IMR-90 (cell line): ENCODE measurements at regions not wholly inside any gene's neighbourhood (a gene's known extent, or its start where the extent isn't known, plus 50 kb on each side); places are given as distances from the start of the nearest gene placed in this dataset.

Experiments used
- ATAC-seq: fragments of 200-7000 bp; cut with Tn5 transposase; 2 replicates; pipeline ENCODE4 v1.9.1; 2020; ENCODE audit warnings: low read depth, mild to moderate bottlenecking, moderate library complexity
- BruUV-seq: library from RNA; stranded (reverse); fragments of 400-500 nt; replicated peaks from 2 replicates; lab custom pipeline; 2021; lab: Mats Ljungman, UMichigan
- CTCF ChIA-PET: fragments of 300-600 bp; formaldehyde crosslinking; extraction: SDS; loops from one replicate; lab custom pipeline; 2021; ENCODE audit warnings: antibody characterized with exemption; lab: Yijun Ruan, JAX
- POLR2A ChIA-PET: fragments of 300-600 bp; sonication (Branson Sonifier 250); formaldehyde crosslinking; loops from one replicate; lab custom pipeline; 2022; ENCODE audit warnings: antibody characterized with exemption; ENCODE audit not compliant: unreplicated experiment; lab: Charles Lee
- DNase-seq: peaks from one replicate; pipeline ENCODE4 v3.0.0; 2013
- H2AFZ ChIP-seq: replicated peaks from 2 replicates; pipeline ENCODE3; 2013; ENCODE audit warnings: low read length, mild to moderate bottlenecking; ENCODE audit not compliant: poor library complexity
- H2AK5ac ChIP-seq: 2 replicates; pipeline ENCODE4 v1.6.1; 2013; ENCODE audit warnings: low read depth, low read length, inconsistent platforms
- H2AK9ac ChIP-seq: replicated peaks from 2 replicates; pipeline ENCODE3; 2013; ENCODE audit warnings: mild to moderate bottlenecking, low read depth, low read length, moderate library complexity; ENCODE audit not compliant: poor library complexity
- H2BK120ac ChIP-seq: 2 replicates; pipeline ENCODE4 v1.6.1; 2013; ENCODE audit warnings: low read depth, low read length, inconsistent platforms
- H2BK15ac ChIP-seq: 3 replicates; pipeline ENCODE4 v1.6.1; 2013; ENCODE audit warnings: low read depth, low read length, inconsistent platforms
- H2BK20ac ChIP-seq: 2 replicates; pipeline ENCODE4 v1.6.1; 2013; ENCODE audit warnings: low read depth, mild to moderate bottlenecking, inconsistent platforms, low read length, moderate library complexity
- H2BK5ac ChIP-seq: 2 replicates; pipeline ENCODE4 v1.6.1; 2013; ENCODE audit warnings: mild to moderate bottlenecking, low read depth, low read length, inconsistent platforms; ENCODE audit not compliant: poor library complexity, severe bottlenecking
- H3K14ac ChIP-seq: replicated peaks from 2 replicates; pipeline ENCODE4 v1.6.1; 2013; ENCODE audit warnings: low read depth, low read length, inconsistent platforms
- H3K18ac ChIP-seq: 2 replicates; pipeline ENCODE4 v1.6.1; 2013; ENCODE audit warnings: low read depth, low read length, control low read depth
- H3K23ac ChIP-seq: 2 replicates; pipeline ENCODE4 v1.6.1; 2013; ENCODE audit warnings: low read depth, low read length, inconsistent platforms
- H3K27ac ChIP-seq: 2 replicates; pipeline ENCODE4 v1.5.1; 2013; ENCODE audit warnings: mild to moderate bottlenecking, control low read depth, low read length; ENCODE audit not compliant: insufficient read depth
- H3K27me3 ChIP-seq: 2 replicates; pipeline ENCODE4 v1.6.1; 2013; ENCODE audit warnings: low read length; ENCODE audit not compliant: control insufficient read depth, insufficient read depth
- H3K36me3 ChIP-seq: 2 replicates; pipeline ENCODE4 v1.6.1; 2013; ENCODE audit warnings: low read length, mixed read lengths; ENCODE audit not compliant: control insufficient read depth, insufficient read depth
- H3K4ac ChIP-seq: 2 replicates; pipeline ENCODE4 v1.6.1; 2013; ENCODE audit warnings: low read depth, low read length, inconsistent platforms
- H3K4me1 ChIP-seq: 2 replicates; pipeline ENCODE4 v1.6.1; 2013; ENCODE audit warnings: low read length, mixed read lengths; ENCODE audit not compliant: control insufficient read depth, insufficient read depth
- H3K4me2 ChIP-seq: 2 replicates; pipeline ENCODE4 v1.6.1; 2013; ENCODE audit warnings: low read depth, mild to moderate bottlenecking, control low read depth, low read length, moderate library complexity
- H3K4me3 ChIP-seq: 2 replicates; pipeline ENCODE4 v1.5.1; 2013; ENCODE audit warnings: low read depth, mild to moderate bottlenecking, control low read depth, low read length, moderate library complexity; ENCODE audit not compliant: insufficient read depth
- H3K56ac ChIP-seq: 2 replicates; pipeline ENCODE4 v1.6.1; 2013; ENCODE audit warnings: low read length, inconsistent platforms; ENCODE audit not compliant: insufficient read depth; ENCODE audit errors: extremely low read depth
- H3K79me1 ChIP-seq, 2 experiments: 2 replicates each; pipeline ENCODE4 v1.6.1; 2013; ENCODE audit warnings: low read length in 2 of 2, inconsistent platforms in 1 of 2, low read depth in 1 of 2
- H3K9ac ChIP-seq: 2 replicates; pipeline ENCODE4 v1.6.1; 2013; ENCODE audit warnings: low read depth, low read length, control low read depth
- H3K9me1 ChIP-seq: 2 replicates; pipeline ENCODE4 v1.6.1; 2013; ENCODE audit warnings: low read length, inconsistent platforms; ENCODE audit not compliant: insufficient read depth
- H3K9me3 ChIP-seq: 2 replicates; pipeline ENCODE4 v1.6.1; 2013; ENCODE audit warnings: low read length; ENCODE audit not compliant: control insufficient read depth, insufficient read depth
- H4K20me1 ChIP-seq: 2 replicates; pipeline ENCODE4 v1.6.1; 2013; ENCODE audit warnings: low read length, inconsistent platforms; ENCODE audit not compliant: insufficient read depth
- H4K5ac ChIP-seq: 2 replicates; pipeline ENCODE4 v1.6.1; 2013; ENCODE audit warnings: mild to moderate bottlenecking, low read depth, low read length, control low read depth
- H4K8ac ChIP-seq, 2 experiments: 2 replicates each; pipeline ENCODE4 v1.6.1; 2013; ENCODE audit warnings: low read depth in 2 of 2, low read length in 2 of 2, control low read depth in 1 of 2, inconsistent platforms in 1 of 2
- H4K91ac ChIP-seq: 2 replicates; pipeline ENCODE4 v1.6.1; 2013; ENCODE audit warnings: low read depth, low read length, inconsistent platforms; ENCODE audit not compliant: insufficient read depth
- BHLHE40 ChIP-seq: fragments of 150-350 bp; IDR thresholded peaks from 2 replicates; pipeline ENCODE4 v1.6.1; 2016; ENCODE audit warnings: mild to moderate bottlenecking, low read depth, low read length
- CEBPB ChIP-seq: IDR thresholded peaks from 2 replicates; pipeline ENCODE4 v1.6.1; 2012; ENCODE audit warnings: low read depth, low read length, improper control_type of control experiment
- CTCF ChIP-seq: conservative IDR thresholded peaks from 2 replicates; pipeline ENCODE4 v1.5.1; 2012; ENCODE audit warnings: mild to moderate bottlenecking, low read depth, low read length, improper control_type of control experiment
- FOS ChIP-seq: fragments of 150-350 bp; IDR thresholded peaks from 2 replicates; pipeline ENCODE4 v1.6.1; 2016; ENCODE audit warnings: low read depth, low read length
- MAFK ChIP-seq: IDR thresholded peaks from 2 replicates; pipeline ENCODE4 v1.6.1; 2012; ENCODE audit warnings: low read depth, low read length, improper control_type of control experiment
- MAZ ChIP-seq: IDR thresholded peaks from 2 replicates; pipeline ENCODE4 v1.6.1; 2012; ENCODE audit warnings: low read depth, mild to moderate bottlenecking, low read length, improper control_type of control experiment, moderate library complexity, borderline replicate concordance
- MXI1 ChIP-seq: IDR thresholded peaks from 2 replicates; pipeline ENCODE4 v1.6.1; 2012; ENCODE audit warnings: low read depth, mild to moderate bottlenecking, low read length, moderate library complexity, borderline replicate concordance
- NFE2L2 ChIP-seq: fragments of 150-350 bp; IDR thresholded peaks from 2 replicates; pipeline ENCODE4 v1.6.1; 2016; ENCODE audit warnings: low read depth, mild to moderate bottlenecking, low read length
- POLR2A ChIP-seq: IDR thresholded peaks from 2 replicates; pipeline ENCODE4 v1.6.1; 2012; ENCODE audit warnings: mild to moderate bottlenecking, low read depth, low read length
- RCOR1 ChIP-seq: IDR thresholded peaks from 2 replicates; pipeline ENCODE4 v1.6.1; 2012; ENCODE audit warnings: mild to moderate bottlenecking, low read length, improper control_type of control experiment; ENCODE audit not compliant: insufficient replicate concordance
- RFX5 ChIP-seq: IDR thresholded peaks from 2 replicates; pipeline ENCODE4 v1.8.0; 2012; ENCODE audit warnings: low read depth, mild to moderate bottlenecking, low read length, moderate library complexity
- SMC3 ChIP-seq: fragments of 150-350 bp; IDR thresholded peaks from 2 replicates; pipeline ENCODE4 v1.6.1; 2016; ENCODE audit warnings: low read depth, mild to moderate bottlenecking, antibody characterized with exemption, low read length, moderate library complexity
- USF2 ChIP-seq: fragments of 150-350 bp; IDR thresholded peaks from 2 replicates; pipeline ENCODE4 v1.6.1; 2017; ENCODE audit warnings: mild to moderate bottlenecking, antibody characterized with exemption, low read length, low read depth
- WGBS, 2 experiments: methylation state at CpG; one replicate each; pipeline versions ENCODE4 v1.1.5 to v1.1.7; 2013; ENCODE audit warnings: missing lambda C conversion rate in 2 of 2; ENCODE audit not compliant: insufficient read length in 1 of 2; ENCODE audit errors: extremely low coverage in 2 of 2; 5-methylcytosine and 5-hydroxymethylcytosine counted together
- dilution Hi-C: fragments of 300-500 bp; cut with HindIII; formaldehyde crosslinking; loops from one replicate; pipeline ENCODE4 v1.14.3; 2018; ENCODE audit warnings: low sequenced_read_pairs; ENCODE audit not compliant: unreplicated experiment
- in situ Hi-C: fragments of 300-500 bp; cut with MboI; formaldehyde crosslinking; loops from 3 replicates; pipeline ENCODE4 v1.14.3; 2019; ENCODE audit warnings: low sequenced_read_pairs, inconsistent platforms, mixed read lengths
- intact Hi-C: fragments of 100-400 bp; cut with micrococcal nuclease; formaldehyde crosslinking; loops from 2 replicates; pipeline ENCODE4 v1.10.0; 2022
- TF ChIP-seq, protein P1 (sequence below): fragments of 150-350 bp; IDR thresholded peaks from 2 replicates; pipeline ENCODE4 v1.6.1; 2016; ENCODE audit warnings: low read depth, mild to moderate bottlenecking, low read length, moderate library complexity, borderline replicate concordance

DNA sequence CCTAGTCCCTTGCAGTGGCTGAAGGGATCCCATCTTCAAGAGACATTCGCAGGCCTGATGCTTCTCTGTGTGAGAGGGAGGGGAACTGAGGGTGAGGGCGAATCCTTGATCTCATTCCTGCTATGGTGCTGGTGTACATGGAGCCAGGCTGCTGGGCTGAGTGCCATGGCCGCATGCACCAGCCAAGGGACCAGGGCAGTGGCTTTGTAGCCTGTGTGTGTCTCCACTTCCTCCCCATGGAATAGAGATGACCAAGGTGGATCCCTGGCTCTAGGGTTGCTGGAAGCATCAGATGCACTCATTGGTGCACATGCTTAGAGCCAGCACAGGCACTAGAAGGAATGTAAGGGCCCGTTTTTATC is 195.0 kb downstream of the FOXL1 start:
- BruUV-seq = no TSS peak
- peaks cover 15% of the 10 kb centered on the region for H3K4me1 ChIP-seq
- no peak overlapping the region for H3K9ac ChIP-seq
- intact Hi-C loops (no loop called here), dilution Hi-C loops (no loop called here), in situ Hi-C loops (no loop called here)
- peak overlapping the region; percentile 66 for H2AFZ ChIP-seq
- no peaks in the 10 kb centered on the region for H3K36me3 ChIP-seq
- H3K56ac ChIP-seq = no peak overlapping the region
- H2AK9ac ChIP-seq = peak overlapping the region; percentile 58
- H2AK5ac ChIP-seq = peak overlapping the region; percentile 94
- WGBS, 2 experiments = 67% methylated on average over 1 of the region's 4 CpGs; no CpG with 5 or more reads in 1 of the 2 experiments
- H2BK5ac ChIP-seq = peak overlapping the region; percentile 22
- peak overlapping the region; percentile 17; the same call in 1 of the 2 replicates for H3K23ac ChIP-seq
- DNase-seq (no peak), ATAC-seq (no peak)
- no peaks in the 10 kb centered on the region for H3K79me1 ChIP-seq
- peak overlapping the region; percentile 64; the same call in 1 of the 3 replicates for H2BK15ac ChIP-seq
- peak overlapping the region; percentile 57 for H3K14ac ChIP-seq
- no peaks in the 10 kb centered on the region; the same call in 1 of the 2 replicates for H3K27me3 ChIP-seq
- ChIA-PET CTCF (no interaction called here), POLR2A (interaction anchor here (0.5 kb wide), 1 partner anchor 18 kb away, joined by 4 read pairs; no protein-coding TSS in a partner anchor)
- 0 out of 2 replicates have a peak, but pooled peaks cover 3% of the 10 kb centered on the region for H4K20me1 ChIP-seq
- no peak overlapping the region for H3K4me2 ChIP-seq
- H4K91ac ChIP-seq = peak overlapping the region; percentile 74
- TF ChIP-seq FOS (no peak), MAFK (no peak), CEBPB (no peak), MAZ (no peak), NFE2L2 (no peak), RCOR1 (no peak), POLR2A (no peak), USF2 (no peak), BHLHE40 (no peak), MXI1 (no peak), RFX5 (no peak), SMC3 (no peak), CTCF (no peak)
- TF ChIP-seq, protein P1, sequence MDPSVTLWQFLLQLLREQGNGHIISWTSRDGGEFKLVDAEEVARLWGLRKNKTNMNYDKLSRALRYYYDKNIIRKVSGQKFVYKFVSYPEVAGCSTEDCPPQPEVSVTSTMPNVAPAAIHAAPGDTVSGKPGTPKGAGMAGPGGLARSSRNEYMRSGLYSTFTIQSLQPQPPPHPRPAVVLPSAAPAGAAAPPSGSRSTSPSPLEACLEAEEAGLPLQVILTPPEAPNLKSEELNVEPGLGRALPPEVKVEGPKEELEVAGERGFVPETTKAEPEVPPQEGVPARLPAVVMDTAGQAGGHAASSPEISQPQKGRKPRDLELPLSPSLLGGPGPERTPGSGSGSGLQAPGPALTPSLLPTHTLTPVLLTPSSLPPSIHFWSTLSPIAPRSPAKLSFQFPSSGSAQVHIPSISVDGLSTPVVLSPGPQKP = no peak
- peak overlapping the region; percentile 82 for H3K4ac ChIP-seq
- H3K18ac ChIP-seq = no peak overlapping the region; the same call in 1 of the 2 replicates
- no peak overlapping the region; the same call in 1 of the 2 replicates for H3K27ac ChIP-seq
- H3K9me3 ChIP-seq = no peaks in the 10 kb centered on the region
- H4K5ac ChIP-seq = no peak overlapping the region; the same call in 1 of the 2 replicates
- no peak overlapping the region for H3K4me3 ChIP-seq
- H3K9me1 ChIP-seq = peaks cover 14% of the 10 kb centered on the region
- H4K8ac ChIP-seq = peak overlapping the region; percentile 27 to 49; a peak in 2 of 4 replicates
- peak overlapping the region; percentile 79 for H2BK120ac ChIP-seq
- peak overlapping the region; percentile 82 for H2BK20ac ChIP-seq
